Muscle of back (tissue), 3 donors: ENCODE measurements at regions not wholly inside any gene's neighbourhood (a gene's known extent, or its start where the extent isn't known, plus 50 kb on each side); places are given as distances from the start of the nearest gene placed in this dataset.

ENCODE experiments used
- DNase-seq, 3 donors: peaks; one replicate each; pipeline versions ENCODE4 v3.0.0 to v3.0.0-alpha.2; 2013

DNA sequence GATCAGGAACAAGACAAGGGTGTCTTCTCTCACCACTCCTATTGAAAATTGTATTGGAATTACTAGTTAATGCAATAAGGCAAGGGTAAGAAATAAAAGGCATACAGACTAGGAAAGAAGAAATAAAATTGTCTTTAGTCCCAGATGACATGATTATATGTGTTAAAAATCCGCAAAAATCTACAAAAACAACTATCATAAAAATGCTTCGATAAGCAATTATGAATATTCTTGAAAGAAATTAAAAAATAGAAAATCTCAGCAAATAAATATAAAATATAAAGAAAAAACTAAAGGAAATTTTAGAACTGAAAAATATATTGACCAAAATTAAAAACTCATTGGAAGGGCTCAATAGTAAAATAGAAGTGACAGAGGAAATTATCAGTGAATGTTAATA lies 243.3 kb downstream of the ZNF674 start:
- no peak for DNase-seq

GRCh38 chrX:46298821-46299220 lies 246.4 kb downstream of the ZNF674 start:
- no peak for DNase-seq

- no peak for DNase-seq
These were observed 249.3 kb downstream of the ZNF674 start for GRCh38 chrX:46295963-46296362.

- no peak for DNase-seq
These were observed 251.0 kb downstream of the ZNF674 start for GRCh38 chrX:46294234-46294633.

DNA sequence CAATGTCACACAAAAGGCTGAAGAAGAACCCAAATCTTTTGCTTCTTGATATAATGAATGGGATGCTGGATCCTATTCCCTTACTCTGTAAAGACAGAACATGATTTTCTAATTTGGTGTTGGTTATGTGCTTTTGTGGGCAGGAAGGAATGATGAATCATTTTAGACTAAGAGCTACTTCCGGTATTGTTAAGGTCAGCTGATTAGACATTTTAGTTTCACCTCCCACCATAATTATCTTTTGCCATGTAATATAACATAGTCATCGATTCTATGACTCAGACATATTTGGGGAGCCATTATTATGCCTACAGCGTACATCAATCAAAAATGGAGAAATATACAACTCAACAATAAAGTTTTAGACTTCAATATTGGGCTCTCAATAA lies 265.3 kb downstream of the ZNF674 start:
- peak in 1 of 3 donors; percentile 15 for DNase-seq

- DNase-seq = no peak
These were observed 265.9 kb downstream of the ZNF674 start for GRCh38 chrX:46279214-46279924.

DNA sequence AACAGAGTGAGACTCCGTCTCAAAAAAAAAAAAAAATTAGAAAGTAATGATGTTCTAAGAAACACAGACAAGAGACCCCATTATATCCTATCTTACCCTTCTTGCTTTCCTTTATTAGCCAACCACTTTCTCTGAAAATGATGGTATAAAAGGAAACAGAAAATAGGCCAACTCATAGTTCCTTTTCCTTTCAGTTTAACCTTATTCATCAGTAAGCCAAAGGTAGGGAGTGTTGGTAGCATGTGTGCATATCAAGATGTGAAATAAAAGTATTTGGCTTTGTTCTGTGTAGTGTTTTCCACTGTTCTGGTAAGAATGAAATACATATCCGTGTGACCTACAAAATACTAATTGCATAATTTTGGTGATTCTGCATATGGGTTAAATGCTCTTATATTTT lies 266.6 kb downstream of the ZNF674 start:
- DNase-seq = no peak

DNA sequence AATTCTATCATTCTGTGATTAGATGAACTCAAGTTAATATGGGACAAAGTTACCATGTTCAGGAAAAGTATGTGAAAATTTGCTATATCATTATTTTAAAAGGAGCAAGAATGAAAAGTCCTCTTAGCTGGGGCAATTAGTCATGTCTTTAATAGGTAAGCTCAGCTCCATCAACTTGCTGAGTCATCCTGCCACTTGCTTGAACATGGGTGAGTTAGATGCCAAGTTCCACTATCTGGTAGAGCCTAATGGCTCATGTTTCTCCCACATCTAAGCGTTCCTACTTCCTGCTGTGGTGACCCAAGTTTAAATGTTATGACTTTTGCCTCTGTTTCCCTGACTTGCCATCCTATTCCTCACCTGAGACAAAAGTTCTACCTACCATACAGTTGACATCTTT lies 276.8 kb downstream of the ZNF674 start:
- no peak for DNase-seq

GRCh38 chrX:46263494-46263893 lies 281.7 kb downstream of the ZNF674 start:
- no peak for DNase-seq

- no peak for DNase-seq
These were observed 282.9 kb downstream of the ZNF674 start for GRCh38 chrX:46262304-46262703.

GRCh38 chrX:46260499-46260898 lies 284.7 kb downstream of the ZNF674 start:
- DNase-seq = no peak

GRCh38 chrX:46258356-46258755 lies 286.9 kb downstream of the ZNF674 start:
- no peak for DNase-seq

DNA sequence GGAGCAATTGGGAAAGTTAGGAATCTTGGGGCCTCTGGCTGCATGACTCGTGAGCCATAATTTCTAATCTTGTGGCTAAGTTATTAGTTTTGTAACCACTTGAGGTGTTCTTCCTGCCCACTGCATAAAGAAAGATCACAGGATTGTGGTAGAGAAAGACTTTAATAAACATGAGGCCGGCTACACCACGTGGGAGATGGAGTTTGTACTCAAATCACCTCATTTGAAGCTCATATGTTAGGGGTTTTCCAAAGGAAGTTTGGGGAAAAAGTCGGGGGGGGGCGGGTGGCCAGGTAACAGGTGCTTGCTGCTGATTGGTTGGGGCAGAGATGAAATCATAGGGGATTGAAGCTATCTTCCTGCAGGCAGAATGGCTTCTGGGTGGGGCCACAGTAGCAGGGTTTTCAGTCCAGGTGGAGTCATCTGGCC lies 287.8 kb downstream of the ZNF674 start:
- DNase-seq = no peak

DNA sequence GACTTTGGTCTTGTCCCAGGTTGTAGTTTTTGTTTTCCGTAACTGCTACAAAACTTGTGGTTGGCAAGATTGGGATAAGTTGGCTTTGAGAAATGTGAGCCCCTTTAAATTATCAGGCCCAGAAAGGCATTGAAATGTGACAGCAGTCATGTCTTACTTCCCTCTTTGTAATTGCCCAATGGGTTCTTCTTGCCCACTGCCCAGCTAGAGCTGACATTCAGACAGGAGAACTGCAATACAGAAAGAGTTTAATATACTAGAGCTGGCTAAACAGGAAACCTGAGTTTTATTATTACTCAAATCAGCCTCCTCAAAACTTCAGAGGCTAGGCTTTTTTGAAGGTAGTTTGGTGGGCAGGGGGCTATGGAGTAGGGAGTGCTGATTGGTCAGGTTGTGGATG lies 288.3 kb downstream of the ZNF674 start:
- no peak for DNase-seq

DNA sequence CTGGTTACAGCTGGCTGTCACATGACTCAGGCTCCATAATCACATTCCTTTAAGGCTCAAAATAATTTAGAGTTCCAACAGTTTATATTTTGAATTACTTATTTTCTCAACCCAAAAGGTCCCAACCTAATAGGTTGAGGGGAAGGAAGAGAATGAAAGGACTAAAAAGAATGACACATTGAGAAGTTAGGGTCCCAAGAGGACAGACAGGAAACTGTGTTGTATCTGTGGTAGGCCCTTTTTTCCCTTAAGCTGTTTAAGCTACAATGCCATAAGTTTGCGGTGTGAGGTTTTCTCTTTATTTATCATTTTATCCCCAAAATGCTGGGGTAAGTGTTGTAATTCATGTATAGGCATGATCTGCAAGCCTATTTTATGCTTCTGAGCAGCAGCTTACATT lies 290.2 kb downstream of the ZNF674 start:
- DNase-seq = peak in 2 of 3 donors; percentile 10 to 24

DNA sequence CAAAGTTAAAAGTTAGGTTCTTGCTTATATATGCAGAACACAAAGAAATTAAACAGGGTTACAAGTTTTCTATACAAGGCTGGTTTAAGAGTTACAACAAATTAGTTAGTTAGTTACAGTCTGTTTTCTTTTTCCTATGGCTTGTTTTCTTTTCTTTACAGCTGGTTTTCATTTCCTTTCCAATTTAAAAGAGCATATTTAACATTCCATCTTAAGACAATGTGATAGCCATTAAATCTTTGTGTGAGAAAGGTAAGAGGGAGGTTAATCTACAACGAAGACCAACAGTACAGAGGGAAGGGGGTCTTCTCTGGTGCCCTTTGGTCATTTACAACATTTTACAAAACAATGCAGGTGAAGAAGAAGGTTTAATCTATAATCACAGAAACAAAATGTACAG lies 290.6 kb downstream of the ZNF674 start:
- DNase-seq = peak in 1 of 3 donors; percentile 7

GRCh38 chrX:46251755-46252154 lies 293.5 kb downstream of the ZNF674 start:
- DNase-seq = no peak

DNA sequence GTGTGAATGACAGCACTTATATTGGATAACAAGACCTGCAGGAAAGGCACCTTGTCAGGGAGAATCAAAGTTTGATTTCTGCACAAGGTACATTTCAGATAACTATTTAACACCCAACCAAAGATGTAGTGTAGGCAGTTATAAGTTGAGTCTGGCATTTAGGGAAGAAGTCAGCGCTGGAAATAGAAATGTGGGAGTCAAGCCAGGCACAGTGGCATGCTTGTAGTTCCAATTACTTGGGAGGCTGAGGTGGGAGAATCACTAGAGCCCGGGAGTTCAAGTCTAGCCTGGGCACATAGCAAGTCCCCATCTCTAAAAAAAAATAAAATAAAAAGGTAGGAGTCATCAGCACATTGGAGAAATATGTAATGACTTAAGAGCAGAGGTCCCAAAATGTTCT lies 295.1 kb downstream of the ZNF674 start:
- no peak for DNase-seq

DNA sequence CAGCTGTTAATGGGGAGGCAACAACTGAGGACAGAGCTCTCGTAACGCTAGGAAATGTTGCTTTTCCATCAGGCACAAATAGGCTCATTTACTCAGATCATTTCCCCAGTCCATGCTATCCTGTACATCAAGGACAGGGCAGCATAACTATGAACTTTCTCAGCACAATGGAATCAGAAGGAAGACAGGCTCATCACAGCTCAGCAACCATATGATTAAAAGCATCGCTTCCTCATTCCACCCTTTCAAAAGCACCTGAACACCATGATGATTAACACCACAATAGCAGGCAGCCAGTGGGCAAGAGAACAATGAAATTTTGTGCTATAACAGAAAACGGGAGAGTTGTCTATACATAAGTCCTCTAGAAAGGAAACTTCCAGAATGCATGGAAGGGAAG lies 297.8 kb downstream of the ZNF674 start:
- no peak for DNase-seq

GRCh38 chrX:46244451-46244850 lies 300.8 kb downstream of the ZNF674 start:
- no peak for DNase-seq

GRCh38 chrX:46236411-46236810 lies 308.8 kb downstream of the ZNF674 start:
- no peak for DNase-seq

- no peak for DNase-seq
These were observed 309.4 kb downstream of the ZNF674 start for GRCh38 chrX:46235778-46236177.

GRCh38 chrX:46234775-46235174 lies 310.4 kb downstream of the ZNF674 start:
- peak in 1 of 3 donors; percentile 3 for DNase-seq

- DNase-seq = no peak
These were observed 316.8 kb downstream of the ZNF674 start for GRCh38 chrX:46228389-46228788.
